ENCODE measurements at regions not wholly inside any gene's neighbourhood (a gene's known extent, or its start where the extent isn't known, plus 50 kb on each side); places are given as distances from the start of the nearest gene placed in this dataset.

- H3K4me3 ChIP-seq (ENCODE audit: low read depth, low read length), result no peak overlapping the region
- TF ChIP-seq, protein P1, sequence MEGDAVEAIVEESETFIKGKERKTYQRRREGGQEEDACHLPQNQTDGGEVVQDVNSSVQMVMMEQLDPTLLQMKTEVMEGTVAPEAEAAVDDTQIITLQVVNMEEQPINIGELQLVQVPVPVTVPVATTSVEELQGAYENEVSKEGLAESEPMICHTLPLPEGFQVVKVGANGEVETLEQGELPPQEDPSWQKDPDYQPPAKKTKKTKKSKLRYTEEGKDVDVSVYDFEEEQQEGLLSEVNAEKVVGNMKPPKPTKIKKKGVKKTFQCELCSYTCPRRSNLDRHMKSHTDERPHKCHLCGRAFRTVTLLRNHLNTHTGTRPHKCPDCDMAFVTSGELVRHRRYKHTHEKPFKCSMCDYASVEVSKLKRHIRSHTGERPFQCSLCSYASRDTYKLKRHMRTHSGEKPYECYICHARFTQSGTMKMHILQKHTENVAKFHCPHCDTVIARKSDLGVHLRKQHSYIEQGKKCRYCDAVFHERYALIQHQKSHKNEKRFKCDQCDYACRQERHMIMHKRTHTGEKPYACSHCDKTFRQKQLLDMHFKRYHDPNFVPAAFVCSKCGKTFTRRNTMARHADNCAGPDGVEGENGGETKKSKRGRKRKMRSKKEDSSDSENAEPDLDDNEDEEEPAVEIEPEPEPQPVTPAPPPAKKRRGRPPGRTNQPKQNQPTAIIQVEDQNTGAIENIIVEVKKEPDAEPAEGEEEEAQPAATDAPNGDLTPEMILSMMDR (IDR thresholded peaks at IDR 0.05; ENCODE audit: borderline replicate concordance, insufficient read depth, low read depth, low read length), result no peak
These were observed 346.6 kb downstream of the IRS2 start for GRCh38 chr13:109439813-109440212.

- H3K4me3 ChIP-seq (ENCODE audit: low read depth, low read length), result no peak overlapping the region
- TF ChIP-seq, protein P1 (IDR thresholded peaks at IDR 0.05; ENCODE audit: borderline replicate concordance, insufficient read depth, low read depth, low read length), result no peak
These were observed 349.5 kb downstream of the IRS2 start for GRCh38 chr13:109436841-109437240.

GRCh38 chr13:109436055-109436622 lies 350.2 kb downstream of the IRS2 start:
- TF ChIP-seq, protein P1 (IDR thresholded peaks at IDR 0.05; ENCODE audit: borderline replicate concordance, insufficient read depth, low read depth, low read length), result no peak

DNA sequence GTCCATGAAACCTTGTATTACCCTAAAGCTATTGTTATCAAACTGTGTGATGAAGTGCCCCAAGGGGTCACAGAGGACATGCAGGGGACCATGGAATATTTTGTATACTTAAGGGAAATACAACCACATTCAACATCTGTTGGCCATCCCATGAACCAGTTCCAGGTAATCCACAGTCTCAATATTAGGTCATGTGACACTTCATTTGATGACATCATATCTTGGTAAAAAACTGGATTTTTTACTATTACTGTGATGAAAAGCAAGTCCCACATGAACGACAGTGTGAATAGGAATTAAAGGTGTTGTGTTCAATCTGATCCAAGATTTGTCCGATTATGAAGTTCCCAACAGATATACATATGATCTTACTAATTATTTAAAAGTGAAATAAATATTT lies 355.2 kb downstream of the IRS2 start:
- TF ChIP-seq, protein P1 (IDR thresholded peaks at IDR 0.05; ENCODE audit: borderline replicate concordance, insufficient read depth, low read depth, low read length), result no peak
- H3K4me3 ChIP-seq (ENCODE audit: low read depth, low read length), result no peak overlapping the region

More at GRCh38 chr13:109436055-109436622, 350.2 kb downstream of the IRS2 start:
- H3K4me3 ChIP-seq (ENCODE audit: low read depth, low read length), result no peak overlapping the region

DNA sequence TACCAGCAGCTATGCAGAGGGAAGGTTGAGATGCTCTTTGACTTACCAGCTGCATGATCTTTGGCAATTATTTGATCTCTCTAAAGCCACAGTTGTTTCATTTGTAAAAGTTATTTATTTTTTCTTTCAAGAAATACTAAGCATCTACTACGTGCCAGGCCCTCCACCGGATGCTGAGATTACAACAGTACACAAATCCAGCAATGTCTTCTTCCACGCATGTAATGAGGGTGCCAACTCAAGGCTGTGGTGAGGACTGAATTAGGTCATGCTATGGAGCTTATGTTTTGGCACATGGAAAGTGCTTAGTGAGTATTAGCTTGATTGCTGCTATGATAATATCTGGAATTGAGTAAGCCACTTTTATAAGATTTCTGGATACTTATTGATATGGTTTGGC lies 358.2 kb downstream of the IRS2 start:
- TF ChIP-seq, protein P1 (IDR thresholded peaks at IDR 0.05; ENCODE audit: borderline replicate concordance, insufficient read depth, low read depth, low read length), result no peak
- H3K4me3 ChIP-seq (ENCODE audit: low read depth, low read length), result no peak overlapping the region

GRCh38 chr13:109427695-109428094 lies 358.7 kb downstream of the IRS2 start:
- TF ChIP-seq, protein P1 (IDR thresholded peaks at IDR 0.05; ENCODE audit: borderline replicate concordance, insufficient read depth, low read depth, low read length), result no peak
- no peak overlapping the region for H3K4me3 ChIP-seq (ENCODE audit: low read depth, low read length)

- TF ChIP-seq, protein P1 (IDR thresholded peaks at IDR 0.05; ENCODE audit: borderline replicate concordance, insufficient read depth, low read depth, low read length), result no peak
- no peak overlapping the region for H3K4me3 ChIP-seq (ENCODE audit: low read depth, low read length)
These were observed 359.2 kb downstream of the IRS2 start for GRCh38 chr13:109427148-109427547.

Data from GM12875 (cell line).